Endothelial cell of umbilical vein (primary cell): ENCODE measurements at regions not wholly inside any gene's neighbourhood (a gene's known extent, or its start where the extent isn't known, plus 50 kb on each side); places are given as distances from the start of the nearest gene placed in this dataset.

Experiments used
- BruUV-seq: library from RNA; stranded (reverse); fragments of 400-500 nt; replicated peaks from 2 replicates; lab custom pipeline; 2021; lab: Mats Ljungman, UMichigan
- CTCF ChIA-PET: fragments of 300-600, 350-600 bp; sonication (Branson Sonifier 250); formaldehyde crosslinking; loops from one replicate; lab custom pipeline; 2021; ENCODE audit warnings: antibody characterized with exemption, inconsistent platforms; lab: Charles Lee
- POLR2A ChIA-PET: fragments of 300-600, 350-600 bp; sonication (Branson Sonifier 250); formaldehyde crosslinking; loops from one replicate; lab custom pipeline; 2021; ENCODE audit warnings: antibody characterized with exemption, inconsistent platforms; lab: Charles Lee
- DNase-seq: peaks from one replicate; pipeline ENCODE4 v3.0.0-alpha.2; 2011; ENCODE audit warnings: low read depth, low spot score
- FAIRE-seq: peaks from 2 replicates; lab custom pipeline; 2011; peaks lifted over from hg19 to GRCh38; lab: Jason Lieb, UNC
- H2AFZ ChIP-seq: 2 replicates; pipeline ENCODE4 v1.6.0; 2012; ENCODE audit warnings: low read depth, low read length, control low read depth, inconsistent platforms
- H3K27ac ChIP-seq: 2 replicates; pipeline ENCODE4 v1.5.1; 2011; ENCODE audit warnings: low read depth, mild to moderate bottlenecking, control low read depth, low read length, moderate library complexity; ENCODE audit not compliant: insufficient read depth
- H3K27me3 ChIP-seq, 2 experiments: 2 replicates each; pipeline versions ENCODE4 v1.6.0 to v1.6.1; 2011; ENCODE audit warnings: low read length in 2 of 2, mixed read lengths in 1 of 2; ENCODE audit not compliant: control insufficient read depth in 2 of 2, insufficient read depth in 2 of 2
- H3K36me3 ChIP-seq, 2 experiments: 2 replicates in 1 of 2; 3 replicates in 1 of 2; pipeline ENCODE4 v1.5.1; 2011; ENCODE audit warnings: low read length in 2 of 2, mild to moderate bottlenecking in 1 of 2, moderate library complexity in 1 of 2; ENCODE audit not compliant: control insufficient read depth in 2 of 2, insufficient read depth in 2 of 2; ENCODE audit errors: extremely low read depth in 1 of 2
- H3K4me1 ChIP-seq: 3 replicates; pipeline ENCODE4 v1.5.1; 2011; ENCODE audit warnings: mild to moderate bottlenecking, low read length; ENCODE audit not compliant: control insufficient read depth, insufficient read depth; ENCODE audit errors: extremely low read depth
- H3K4me2 ChIP-seq: 2 replicates; pipeline ENCODE4 v1.6.1; 2011; ENCODE audit warnings: low read length, control low read depth, mixed read lengths; ENCODE audit not compliant: insufficient read depth
- H3K4me3 ChIP-seq, 3 experiments: fragments of 200-600 bp in 1 of 3; sonication (generic), shearing (Covaris generic) in 1 of 3; replicated peaks in 1 of 3; 2 replicates each; pipeline ENCODE4 v1.5.1; 2011 to 2016; ENCODE audit warnings: control low read depth in 3 of 3, low read length in 3 of 3, mild to moderate bottlenecking in 2 of 3, inconsistent platforms in 1 of 3, low read depth in 1 of 3, moderate library complexity in 1 of 3; ENCODE audit not compliant: insufficient read depth in 1 of 3
- H3K79me2 ChIP-seq: 2 replicates; pipeline ENCODE4 v1.6.0; 2012; ENCODE audit warnings: low read length, inconsistent platforms; ENCODE audit not compliant: control insufficient read depth, insufficient read depth
- H3K9ac ChIP-seq: replicated peaks from 2 replicates; pipeline ENCODE3; 2011; ENCODE audit warnings: low read length, control low read depth; ENCODE audit not compliant: insufficient read depth; ENCODE audit errors: extremely low read depth
- H3K9me1 ChIP-seq: replicated peaks from 3 replicates; pipeline ENCODE4 v1.6.0; 2011; ENCODE audit warnings: mild to moderate bottlenecking, low read length; ENCODE audit not compliant: control insufficient read depth, insufficient read depth; ENCODE audit errors: extremely low read depth
- H3K9me3 ChIP-seq: replicated peaks from 2 replicates; pipeline ENCODE4 v1.5.1; 2012; ENCODE audit warnings: low read length, inconsistent platforms; ENCODE audit not compliant: control insufficient read depth, insufficient read depth
- H4K20me1 ChIP-seq: replicated peaks from 2 replicates; pipeline ENCODE3; 2011; ENCODE audit warnings: mild to moderate bottlenecking, low read length; ENCODE audit not compliant: control insufficient read depth, insufficient read depth; ENCODE audit errors: extremely low read depth
- CTCF ChIP-seq, 2 donors: IDR thresholded peaks; 1 replicate in 1 of 2; 2 replicates in 1 of 2; pipeline ENCODE4 v1.5.1; 2011; ENCODE audit warnings: low read length in 2 of 2, mild to moderate bottlenecking in 2 of 2, moderate library complexity in 2 of 2, control low read depth in 1 of 2, inconsistent platforms in 1 of 2, low read depth in 1 of 2; ENCODE audit not compliant: insufficient read depth in 1 of 2; ENCODE audit errors: extremely low read depth in 1 of 2
- JUN ChIP-seq: IDR thresholded peaks from 2 replicates; pipeline ENCODE4 v1.6.1; 2011; ENCODE audit warnings: borderline replicate concordance, low read depth; ENCODE audit not compliant: insufficient read length, insufficient read depth
- MYC ChIP-seq: IDR thresholded peaks from one replicate; pipeline ENCODE4 v1.6.1; 2011; ENCODE audit warnings: mild to moderate bottlenecking, low read depth, low read length
- POLR2AphosphoS5 ChIP-seq: IDR thresholded peaks from 2 replicates; pipeline ENCODE4 v1.6.1; 2012; ENCODE audit warnings: low read depth, mild to moderate bottlenecking, control low read depth, low read length, moderate library complexity; ENCODE audit not compliant: insufficient read depth
- dilution Hi-C: fragments of 300-500 bp; cut with MboI; formaldehyde crosslinking; loops from one replicate; pipeline ENCODE4 v1.15.0; 2019; ENCODE audit warnings: low sequenced_read_pairs; ENCODE audit not compliant: extremely low pct_ligation_motif_present
- intact Hi-C: fragments of 100-400 bp; cut with micrococcal nuclease; formaldehyde crosslinking; loops from one replicate; pipeline ENCODE4 v1.10.0; 2022

- H2AFZ ChIP-seq, result no peak overlapping the region
- ChIA-PET POLR2A (no interaction called here), CTCF (no interaction called here)
- H3K4me3 ChIP-seq, result no peak overlapping the region
- no peaks in the 10 kb centered on the region for H3K4me1 ChIP-seq
- no peaks in the 10 kb centered on the region for H3K79me2 ChIP-seq
- H3K9ac ChIP-seq, result no peak overlapping the region
- H3K4me2 ChIP-seq, result no peak overlapping the region
- TF ChIP-seq JUN (no peak), POLR2AphosphoS5 (no peak), MYC (no peak), CTCF (IDR thresholded peaks at IDR 0.05; ENCODE audit: extremely low read depth in 1 of 2, insufficient read depth in 1 of 2, low read depth in 1 of 2, low read length in 2 of 2) (no peak)
- H4K20me1 ChIP-seq, result no peaks in the 10 kb centered on the region
- intact Hi-C loops, result no loop called here
- DNase-seq (no peak), FAIRE-seq (no peak)
- dilution Hi-C loops, result no loop called here
- no peaks in the 10 kb centered on the region for H3K9me3 ChIP-seq
- H3K9me1 ChIP-seq, result no peaks in the 10 kb centered on the region
- BruUV-seq, result no TSS peak
- H3K27ac ChIP-seq, result no peak overlapping the region
- peaks cover 5 to 6% of the 10 kb centered on the region in 2 experiments for H3K27me3 ChIP-seq
- no peaks in the 10 kb centered on the region for H3K36me3 ChIP-seq
Observed at GRCh38 chr22:27638329-27639233, 163.0 kb downstream of the MN1 start.
